H1 (cell line): ENCODE measurements at regions not wholly inside any gene's neighbourhood (a gene's known extent, or its start where the extent isn't known, plus 50 kb on each side); places are given as distances from the start of the nearest gene placed in this dataset.

Experiments used
- CTCF ChIA-PET: fragments of 300-600 bp; sonication (Branson Sonifier 250); formaldehyde crosslinking; loops from one replicate; lab custom pipeline; 2021; ENCODE audit not compliant: partially characterized antibody; lab: Charles Lee
- POLR2A ChIA-PET: fragments of 300-600 bp; sonication (Branson Sonifier 250); formaldehyde crosslinking; loops from one replicate; lab custom pipeline; 2021; ENCODE audit warnings: inconsistent platforms; ENCODE audit not compliant: partially characterized antibody; lab: Charles Lee
- DNase-seq, 2 experiments: peaks; one replicate each; pipeline versions ENCODE4 v3.0.0 to v3.0.0-alpha.2; 2010 to 2022; ENCODE audit warnings: low spot score in 2 of 2, low read depth in 1 of 2, mixed read lengths in 1 of 2
- FAIRE-seq: peaks from 2 replicates; lab custom pipeline; 2011; peaks lifted over from hg19 to GRCh38; lab: Jason Lieb, UNC
- H2AFZ ChIP-seq: 2 replicates; pipeline ENCODE4 v1.8.1; 2012; ENCODE audit warnings: low read length, inconsistent platforms
- H2AK5ac ChIP-seq: 2 replicates; pipeline ENCODE4 v1.6.1; 2013; ENCODE audit warnings: low read depth, low read length
- H2BK120ac ChIP-seq: replicated peaks from 2 replicates; pipeline ENCODE3; 2013; ENCODE audit warnings: low read depth, low read length, inconsistent platforms
- H2BK12ac ChIP-seq: 2 replicates; pipeline ENCODE4 v1.6.1; 2013; ENCODE audit warnings: low read depth, low read length
- H2BK15ac ChIP-seq: 2 replicates; pipeline ENCODE4 v1.6.1; 2013; ENCODE audit warnings: low read length
- H2BK20ac ChIP-seq: 2 replicates; pipeline ENCODE4 v1.6.1; 2013; ENCODE audit warnings: low read length
- H2BK5ac ChIP-seq: 2 replicates; pipeline ENCODE4 v1.6.1; 2013; ENCODE audit warnings: low read depth, low read length
- H3K14ac ChIP-seq: 2 replicates; pipeline ENCODE4 v1.6.1; 2013; ENCODE audit warnings: inconsistent platforms; ENCODE audit not compliant: insufficient read length
- H3K18ac ChIP-seq: 2 replicates; pipeline ENCODE4 v1.6.1; 2013; ENCODE audit warnings: low read length; ENCODE audit errors: extremely low read depth
- H3K23ac ChIP-seq: 2 replicates; pipeline ENCODE4 v1.6.1; 2013; ENCODE audit warnings: inconsistent platforms; ENCODE audit not compliant: insufficient read length
- H3K23me2 ChIP-seq: 2 replicates; pipeline ENCODE4 v1.6.1; 2013; ENCODE audit warnings: low read depth, low read length
- H3K27ac ChIP-seq: 2 replicates; pipeline ENCODE4 v1.6.1; 2011; ENCODE audit warnings: low read depth, low read length, inconsistent platforms
- H3K27me3 ChIP-seq, 4 experiments: replicated peaks in 1 of 4; 1 replicate in 1 of 4; 2 replicates in 3 of 4; pipeline versions ENCODE4 v1.6.1 to v1.8.1; 2011 to 2013; ENCODE audit warnings: low read length in 3 of 4, mild to moderate bottlenecking in 3 of 4, inconsistent platforms in 2 of 4, mixed read lengths in 2 of 4, moderate library complexity in 1 of 4; ENCODE audit not compliant: control insufficient read depth in 3 of 4, insufficient read depth in 3 of 4; ENCODE audit errors: extremely low read depth in 1 of 4
- H3K36me3 ChIP-seq, 4 experiments: 2 replicates each; pipeline versions ENCODE4 v1.6.1 to v1.8.1; 2011 to 2013; ENCODE audit warnings: mild to moderate bottlenecking in 4 of 4, low read length in 3 of 4, moderate library complexity in 2 of 4, control low read depth in 1 of 4, inconsistent platforms in 1 of 4; ENCODE audit not compliant: insufficient read depth in 4 of 4, control insufficient read depth in 2 of 4
- H3K4ac ChIP-seq: replicated peaks from 2 replicates; pipeline ENCODE3; 2013; ENCODE audit warnings: low read length, low read depth, mixed read lengths, inconsistent platforms; ENCODE audit not compliant: insufficient read length
- H3K4me1 ChIP-seq, 4 experiments: replicated peaks in 1 of 4; 1 replicate in 1 of 4; 2 replicates in 3 of 4; pipeline versions ENCODE4 v1.6.1 to v1.8.1; 2011 to 2013; ENCODE audit warnings: low read length in 3 of 4, inconsistent platforms in 2 of 4, mixed read lengths in 1 of 4; ENCODE audit not compliant: insufficient read depth in 4 of 4, control insufficient read depth in 3 of 4
- H3K4me2 ChIP-seq, 2 experiments: 2 replicates each; pipeline versions ENCODE4 v1.6.1 to v1.8.1; 2011 to 2013; ENCODE audit warnings: low read depth in 2 of 2, low read length in 2 of 2, control low read depth in 1 of 2, inconsistent platforms in 1 of 2, mild to moderate bottlenecking in 1 of 2; ENCODE audit not compliant: insufficient read depth in 1 of 2
- H3K4me3 ChIP-seq, 4 experiments: fragments of 200-600, 300-600 bp in 1 of 4; sonication (generic), shearing (Covaris generic), sonication (Bioruptor Twin) in 1 of 4; 2 replicates each; pipeline versions ENCODE4 v1.5.1 to v1.8.1; 2011 to 2016; ENCODE audit warnings: low read length in 4 of 4, low read depth in 3 of 4, control low read depth in 2 of 4, inconsistent platforms in 2 of 4, mild to moderate bottlenecking in 2 of 4, mixed read lengths in 1 of 4, moderate library complexity in 1 of 4; ENCODE audit not compliant: insufficient read depth in 2 of 4; ENCODE audit errors: extremely low read depth in 1 of 4
- H3K56ac ChIP-seq: replicated peaks from 2 replicates; pipeline ENCODE3; 2013; ENCODE audit warnings: low read depth, mild to moderate bottlenecking, mixed read lengths, low read length, inconsistent platforms; ENCODE audit not compliant: insufficient read length
- H3K79me1 ChIP-seq: 2 replicates; pipeline ENCODE4 v1.6.1; 2013; ENCODE audit warnings: low read depth, low read length, control low read depth
- H3K79me2 ChIP-seq, 2 experiments: 2 replicates each; pipeline versions ENCODE4 v1.6.1 to v1.8.1; 2012 to 2013; ENCODE audit warnings: low read length in 2 of 2, mild to moderate bottlenecking in 2 of 2, inconsistent platforms in 1 of 2; ENCODE audit not compliant: insufficient read depth in 2 of 2, control insufficient read depth in 1 of 2
- H3K9ac ChIP-seq, 4 experiments: replicated peaks in 1 of 4; 1 replicate in 1 of 4; 2 replicates in 3 of 4; pipeline versions ENCODE4 v1.6.1 to v1.8.1; 2011 to 2013; ENCODE audit warnings: low read depth in 3 of 4, low read length in 3 of 4, control low read depth in 2 of 4, mild to moderate bottlenecking in 2 of 4, moderate library complexity in 2 of 4, inconsistent platforms in 1 of 4; ENCODE audit errors: extremely low read depth in 1 of 4
- H3K9me3 ChIP-seq, 2 experiments: 2 replicates each; pipeline versions ENCODE4 v1.6.1 to v1.8.1; 2012 to 2013; ENCODE audit warnings: mild to moderate bottlenecking in 2 of 2, moderate library complexity in 2 of 2, control low read depth in 1 of 2, inconsistent platforms in 1 of 2, low read depth in 1 of 2, low read length in 1 of 2, mixed read lengths in 1 of 2; ENCODE audit not compliant: insufficient read depth in 2 of 2
- H4K20me1 ChIP-seq, 2 experiments: replicated peaks in 1 of 2; 2 replicates each; pipeline versions ENCODE3 to v1.8.1; 2011 to 2013; ENCODE audit warnings: inconsistent platforms in 2 of 2, low read length in 2 of 2, mild to moderate bottlenecking in 1 of 2; ENCODE audit not compliant: insufficient read depth in 2 of 2, control insufficient read depth in 1 of 2
- H4K5ac ChIP-seq: 2 replicates; pipeline ENCODE4 v1.6.1; 2013; ENCODE audit warnings: low read length, low read depth, mixed read lengths, inconsistent platforms; ENCODE audit not compliant: insufficient read length
- H4K8ac ChIP-seq: 2 replicates; pipeline ENCODE4 v1.8.0; 2013; ENCODE audit warnings: mild to moderate bottlenecking, moderate library complexity, low read length, inconsistent platforms; ENCODE audit not compliant: insufficient read depth; ENCODE audit errors: extremely low read depth
- H4K91ac ChIP-seq: replicated peaks from 2 replicates; pipeline ENCODE3; 2013; ENCODE audit warnings: low read length, mixed read lengths, inconsistent platforms; ENCODE audit not compliant: insufficient read length
- BCL11A ChIP-seq, 2 experiments: IDR thresholded peaks; one replicate each; pipeline ENCODE4 v1.6.1; 2011; ENCODE audit warnings: low read depth in 2 of 2, low read length in 2 of 2, mild to moderate bottlenecking in 2 of 2
- CEBPB ChIP-seq: IDR thresholded peaks from 2 replicates; pipeline ENCODE4 v1.6.1; 2012; ENCODE audit warnings: low read depth, low read length
- CREB1 ChIP-seq: IDR thresholded peaks from 2 replicates; pipeline ENCODE4 v1.6.1; 2012; ENCODE audit warnings: inconsistent platforms
- EGR1 ChIP-seq: IDR thresholded peaks from 2 replicates; pipeline ENCODE4 v1.6.1; 2011; ENCODE audit warnings: low read depth, low read length, borderline replicate concordance
- MAX ChIP-seq: IDR thresholded peaks from 2 replicates; pipeline ENCODE4 v1.6.1; 2012; ENCODE audit warnings: inconsistent platforms
- NRF1 ChIP-seq: IDR thresholded peaks from 2 replicates; pipeline ENCODE4 v1.6.1; 2011; ENCODE audit warnings: mild to moderate bottlenecking, low read depth, low read length, improper control_type of control experiment
- RFX5 ChIP-seq: IDR thresholded peaks from 2 replicates; pipeline ENCODE4 v1.6.1; 2011; ENCODE audit warnings: low read depth, low read length, improper control_type of control experiment, borderline replicate concordance
- RXRA ChIP-seq: IDR thresholded peaks from 2 replicates; pipeline ENCODE4 v1.6.1; 2011; ENCODE audit warnings: low read depth, mild to moderate bottlenecking, low read length, moderate library complexity; ENCODE audit not compliant: insufficient read depth
- SIRT6 ChIP-seq: IDR thresholded peaks from one replicate; pipeline ENCODE4 v1.7.1; 2012; ENCODE audit warnings: low read length, inconsistent platforms
- SP4 ChIP-seq: IDR thresholded peaks from 2 replicates; pipeline ENCODE4 v1.6.1; 2012; ENCODE audit warnings: low read length, inconsistent platforms
- SUZ12 ChIP-seq: fragments of 200-600 bp; sonication (generic); IDR thresholded peaks from 2 replicates; pipeline ENCODE4 v1.6.1; 2012; ENCODE audit warnings: mild to moderate bottlenecking, inconsistent platforms, low read length, moderate library complexity, mixed read lengths
- TEAD4 ChIP-seq: IDR thresholded peaks from 2 replicates; pipeline ENCODE4 v1.6.1; 2012; ENCODE audit warnings: low read depth, low read length, inconsistent platforms, mixed read lengths
- YY1 ChIP-seq: IDR thresholded peaks from 2 replicates; pipeline ENCODE4 v1.6.1; 2011; ENCODE audit warnings: low read depth, mild to moderate bottlenecking, low read length
- WGBS, 2 experiments: shearing (Covaris generic) in 1 of 2; methylation state at CpG; one replicate each; pipeline versions ENCODE4 v1.1.6 to v1.1.7; 2013 to 2015; ENCODE audit warnings: low lambda C conversion rate in 2 of 2, mixed read lengths in 2 of 2, inconsistent platforms in 1 of 2, low coverage in 1 of 2, missing lambda C conversion rate in 1 of 2; ENCODE audit not compliant: insufficient replicate concordance in 2 of 2, insufficient coverage in 1 of 2, insufficient read length in 1 of 2; ENCODE audit errors: extremely low coverage in 1 of 2, missing lambda C conversion rate in 1 of 2; 5-methylcytosine and 5-hydroxymethylcytosine counted together
- TF ChIP-seq, protein P1 (sequence below), 3 experiments: IDR thresholded peaks; 1 replicate in 2 of 3; 2 replicates in 1 of 3; pipeline versions ENCODE4 v1.5.1 to v1.6.1; 2011; ENCODE audit warnings: low read length in 3 of 3, mild to moderate bottlenecking in 3 of 3, inconsistent platforms in 2 of 3, low read depth in 1 of 3, moderate library complexity in 1 of 3; ENCODE audit not compliant: insufficient read depth in 1 of 3; ENCODE audit errors: control extremely low read depth in 1 of 3

DNA sequence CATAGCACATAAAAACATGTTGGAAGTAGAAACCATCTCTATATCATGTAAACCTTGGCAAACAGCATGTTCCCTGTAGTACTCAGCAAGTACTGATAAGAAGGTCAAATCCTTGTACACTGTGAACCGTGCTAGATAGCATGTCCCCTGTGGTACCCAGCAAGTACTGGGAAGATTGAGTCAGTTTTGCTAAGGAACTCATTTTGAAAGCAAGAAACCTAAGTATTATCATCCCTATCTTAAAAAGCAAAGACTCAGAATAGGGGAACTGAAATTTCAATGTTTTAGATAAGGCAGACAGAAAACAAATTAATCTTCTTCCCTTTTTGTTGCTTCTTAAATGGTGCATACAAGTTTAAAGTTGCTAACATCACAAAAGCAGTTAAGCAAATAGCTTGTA lies 180.2 kb downstream of the RBM46 start:
- H2AK5ac ChIP-seq: no peak overlapping the region
- no peaks in the 10 kb centered on the region for H3K36me3 ChIP-seq
- no peak overlapping the region for H4K91ac ChIP-seq
- no peaks in the 10 kb centered on the region for H3K4me1 ChIP-seq
- POLR2A ChIA-PET: no interaction called here
- no peak overlapping the region for H2BK120ac ChIP-seq
- DNase-seq (no peak), FAIRE-seq (no peak)
- H4K20me1 ChIP-seq: no peaks in the 10 kb centered on the region
- no peaks in the 10 kb centered on the region for H3K79me1 ChIP-seq
- H2BK15ac ChIP-seq: no peak overlapping the region
- H3K18ac ChIP-seq: no peak overlapping the region
- H2BK20ac ChIP-seq: no peak overlapping the region
- no peak overlapping the region for H3K4me2 ChIP-seq
- no peak overlapping the region for H4K8ac ChIP-seq
- no peak overlapping the region for H3K27ac ChIP-seq
- H2BK12ac ChIP-seq: no peak overlapping the region
- H3K27me3 ChIP-seq: no peaks in the 10 kb centered on the region
- CTCF ChIA-PET: interaction anchor here (0.7 to 1.5 kb wide), 3 partner anchors 11 to 247 kb away, joined by 3 to 4 read pairs (median 3); no protein-coding TSS in a partner anchor
- H3K14ac ChIP-seq: no peak overlapping the region
- 72% methylated on average over 1 of the region's 1 CpG; no CpG with 5 or more reads in 1 of the 2 experiments for WGBS, 2 experiments
- H3K9ac ChIP-seq: no peak overlapping the region
- no peak overlapping the region for H3K4me3 ChIP-seq
- H3K79me2 ChIP-seq: no peaks in the 10 kb centered on the region
- no peaks in the 10 kb centered on the region; a peak in 1 of 4 replicates for H3K9me3 ChIP-seq
- no peak overlapping the region for H2BK5ac ChIP-seq
- H3K56ac ChIP-seq: no peak overlapping the region
- no peak overlapping the region for H4K5ac ChIP-seq
- no peak overlapping the region for H3K23ac ChIP-seq
- H3K23me2 ChIP-seq: no peaks in the 10 kb centered on the region
- no peak overlapping the region for H3K4ac ChIP-seq
- no peak overlapping the region for H2AFZ ChIP-seq
- TF ChIP-seq EGR1 (no peak), CREB1 (no peak), SP4 (no peak), MAX (no peak), NRF1 (no peak), YY1 (no peak), SIRT6 (no peak), TEAD4 (no peak), BCL11A (IDR thresholded peaks at IDR 0.05; ENCODE audit: low read depth in 2 of 2, low read length in 2 of 2) (no peak), CEBPB (no peak), RXRA (no peak), RFX5 (no peak), SUZ12 (no peak)
- TF ChIP-seq, protein P1, sequence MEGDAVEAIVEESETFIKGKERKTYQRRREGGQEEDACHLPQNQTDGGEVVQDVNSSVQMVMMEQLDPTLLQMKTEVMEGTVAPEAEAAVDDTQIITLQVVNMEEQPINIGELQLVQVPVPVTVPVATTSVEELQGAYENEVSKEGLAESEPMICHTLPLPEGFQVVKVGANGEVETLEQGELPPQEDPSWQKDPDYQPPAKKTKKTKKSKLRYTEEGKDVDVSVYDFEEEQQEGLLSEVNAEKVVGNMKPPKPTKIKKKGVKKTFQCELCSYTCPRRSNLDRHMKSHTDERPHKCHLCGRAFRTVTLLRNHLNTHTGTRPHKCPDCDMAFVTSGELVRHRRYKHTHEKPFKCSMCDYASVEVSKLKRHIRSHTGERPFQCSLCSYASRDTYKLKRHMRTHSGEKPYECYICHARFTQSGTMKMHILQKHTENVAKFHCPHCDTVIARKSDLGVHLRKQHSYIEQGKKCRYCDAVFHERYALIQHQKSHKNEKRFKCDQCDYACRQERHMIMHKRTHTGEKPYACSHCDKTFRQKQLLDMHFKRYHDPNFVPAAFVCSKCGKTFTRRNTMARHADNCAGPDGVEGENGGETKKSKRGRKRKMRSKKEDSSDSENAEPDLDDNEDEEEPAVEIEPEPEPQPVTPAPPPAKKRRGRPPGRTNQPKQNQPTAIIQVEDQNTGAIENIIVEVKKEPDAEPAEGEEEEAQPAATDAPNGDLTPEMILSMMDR (IDR thresholded peaks at IDR 0.05; ENCODE audit: control extremely low read depth in 1 of 3, insufficient read depth in 1 of 3, low read depth in 1 of 3, low read length in 3 of 3): no peak
